Inflammatory macrophage treated with lipopolysaccharide for 4 hours (primary cell): ENCODE measurements at regions not wholly inside any gene's neighbourhood (a gene's known extent, or its start where the extent isn't known, plus 50 kb on each side); places are given as distances from the start of the nearest gene placed in this dataset.
A peak's percentile ranks its signal among the peaks of the same experiment; 100 is the strongest.
"Not testable (repeated sequence)": the region's sequence is repeated elsewhere in the genome, so short reads cannot be mapped to it uniquely, and the experiment has no call there.

Experiments used
- DNase-seq: peaks from one replicate; pipeline ENCODE4 v3.0.0-alpha.2; 2020

GRCh38 chr10:59975918-59976317 lies 69.6 kb upstream of the CCDC6 start:
- not testable (repeated sequence) for DNase-seq

DNA sequence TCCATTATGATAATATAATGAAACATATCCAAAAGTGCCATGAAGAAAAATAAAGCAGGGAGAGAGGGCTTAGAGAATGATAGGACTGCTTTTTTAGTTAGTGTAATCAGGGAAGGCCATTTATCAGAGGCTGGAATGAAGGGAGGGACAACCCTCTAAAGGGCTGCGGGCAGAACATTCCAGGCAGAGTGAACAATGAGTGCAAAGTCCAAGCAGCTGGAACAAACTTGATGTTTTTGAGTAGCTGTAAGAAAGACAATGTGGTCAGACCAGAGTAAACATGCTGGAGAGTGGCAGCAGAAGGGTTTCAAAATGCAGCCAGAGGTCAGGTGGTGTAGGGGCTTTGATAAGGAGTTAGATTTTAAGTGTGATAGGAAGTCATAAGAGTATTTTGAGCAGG lies 65.6 kb upstream of the CCDC6 start:
- no peak for DNase-seq

GRCh38 chr10:59970396-59971368 lies 64.3 kb upstream of the CCDC6 start:
- peak; percentile 67 for DNase-seq

DNA sequence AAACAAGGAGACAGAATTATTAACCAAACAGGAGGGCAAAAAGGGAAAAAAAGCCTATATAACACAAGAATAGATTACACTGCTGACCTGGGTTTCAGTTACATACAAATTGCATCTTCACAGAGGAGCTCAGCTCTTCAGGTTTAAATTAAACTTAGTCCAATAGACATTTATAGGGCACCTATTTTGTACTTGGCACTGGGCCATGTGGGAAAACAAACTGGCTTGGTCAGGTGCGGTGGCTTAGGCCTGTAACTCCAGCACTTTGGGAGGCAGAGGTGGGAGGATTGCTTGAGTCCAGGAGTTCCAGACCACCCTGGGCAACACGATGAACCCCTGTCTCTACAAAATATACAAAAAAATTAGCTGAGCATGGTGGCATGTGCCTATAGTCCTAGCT lies 62.3 kb upstream of the CCDC6 start:
- DNase-seq, result no peak

GRCh38 chr10:59967079-59967478 lies 60.7 kb upstream of the CCDC6 start:
- DNase-seq, result no peak

DNA sequence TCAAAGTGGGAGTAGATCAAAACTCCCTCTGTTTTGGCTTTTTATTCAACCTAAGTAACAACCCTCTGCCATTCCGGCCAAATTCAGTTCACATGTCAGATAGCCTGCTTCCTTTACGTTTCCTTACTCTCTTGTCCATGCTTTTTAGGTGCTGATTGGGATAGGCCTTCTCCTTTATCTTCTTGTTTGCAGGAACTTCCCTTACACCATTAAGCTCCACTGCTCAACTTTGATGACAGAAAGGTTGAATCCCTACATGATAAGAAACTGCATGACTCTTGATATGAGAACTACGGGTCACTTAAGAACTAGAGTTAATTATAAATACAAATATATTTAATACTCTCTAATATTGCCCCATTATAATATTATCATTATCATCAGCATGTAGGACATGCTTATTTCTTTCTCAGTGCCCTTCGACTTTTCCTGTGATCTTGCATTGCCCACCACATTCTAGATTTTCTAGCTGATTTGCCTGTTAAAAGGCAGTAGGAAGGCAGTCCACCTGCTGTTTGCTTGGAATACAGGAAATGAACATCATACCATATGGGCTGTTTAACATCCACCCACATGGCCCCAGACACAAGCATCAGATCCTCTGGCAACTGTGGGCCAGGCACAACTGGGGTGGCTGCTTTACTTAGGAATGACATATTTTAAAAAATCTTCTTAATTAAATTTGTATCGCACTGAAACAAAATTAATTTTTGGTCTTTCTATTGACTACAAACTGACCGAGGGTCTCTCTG lies 59.7 kb upstream of the CCDC6 start:
- no peak for DNase-seq

DNA sequence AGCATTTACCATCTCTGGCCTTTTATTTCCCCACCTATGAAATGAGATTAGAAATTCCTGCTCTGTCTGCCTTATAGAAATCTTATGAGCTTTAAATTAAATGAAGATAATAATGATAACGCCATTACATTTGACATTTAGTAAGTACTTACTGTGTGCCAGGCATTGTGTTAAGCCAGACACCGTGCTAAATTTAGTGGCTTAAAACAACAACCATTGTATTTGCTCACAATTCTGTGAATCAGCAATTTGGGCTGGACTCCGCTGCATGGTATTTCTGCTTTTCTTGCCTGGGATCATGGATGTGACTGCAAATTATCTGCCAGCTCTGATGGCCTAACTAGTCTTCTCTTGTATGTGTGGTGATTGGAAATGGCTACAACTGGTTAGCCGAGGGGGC lies 56.4 kb upstream of the CCDC6 start:
- peak; percentile 17 for DNase-seq

- peak; percentile 53 for DNase-seq
Measured at GRCh38 chr10:59960751-59961150, 54.4 kb upstream of the CCDC6 start.

GRCh38 chr10:59959504-59960018 lies 53.2 kb upstream of the CCDC6 start:
- DNase-seq, result no peak

DNA sequence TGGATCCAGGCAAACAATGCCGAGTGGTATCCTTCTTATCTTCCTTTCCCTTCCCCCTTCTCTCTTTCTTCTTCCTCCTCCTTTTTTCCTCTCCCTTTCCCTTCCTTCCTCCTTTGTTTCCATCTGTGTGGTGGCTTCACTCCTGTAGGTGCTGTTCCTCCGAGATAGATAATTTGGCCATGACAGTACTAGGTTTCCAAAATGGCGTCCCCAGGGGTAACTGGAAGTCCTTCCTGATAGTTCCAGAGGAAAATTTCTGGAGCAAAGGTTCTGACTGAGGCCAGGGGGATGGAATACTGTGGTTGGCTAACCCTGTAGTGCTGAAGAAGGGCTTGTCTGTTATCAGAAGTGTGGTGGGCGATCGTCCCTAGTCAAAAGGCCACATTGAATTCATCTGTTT lies 52.5 kb upstream of the CCDC6 start:
- no peak for DNase-seq

DNA sequence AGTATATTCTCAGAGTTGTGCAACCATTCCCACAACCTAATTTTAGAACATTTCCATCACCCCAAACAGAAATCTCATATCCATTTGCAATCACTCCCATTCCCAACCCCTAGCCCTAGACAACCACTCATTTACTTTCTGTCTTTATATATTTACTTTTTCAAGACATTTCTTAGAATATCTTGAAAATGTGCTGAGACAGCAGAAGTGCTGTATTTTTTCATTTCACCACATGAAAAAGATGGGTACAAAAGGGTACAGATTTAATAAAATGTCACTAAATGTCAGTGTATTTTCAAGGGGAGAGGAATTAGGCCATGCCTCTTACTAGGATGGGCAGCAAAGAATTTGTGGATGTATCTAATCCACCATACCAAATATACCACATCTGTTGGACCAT lies 51.6 kb upstream of the CCDC6 start:
- no peak for DNase-seq
